Lung (tissue), 11 donors: ENCODE measurements at regions not wholly inside any gene's neighbourhood (a gene's known extent, or its start where the extent isn't known, plus 50 kb on each side); places are given as distances from the start of the nearest gene placed in this dataset.
A peak's percentile ranks its signal among the peaks of the same experiment; 100 is the strongest.

ENCODE experiments used
- ATAC-seq: fragments of 200-7000 bp; cut with Tn5 transposase; one replicate; pipeline ENCODE4 v1.9.1; 2020; ENCODE audit warnings: moderate number of reproducible peaks; ENCODE audit not compliant: insufficient read depth, low FRiP score
- DNase-seq, 3 donors: peaks; one replicate each; pipeline ENCODE4 v3.0.0-alpha.2; 2013 to 2017
- H3K27ac ChIP-seq, 2 donors: one replicate each; pipeline ENCODE4 v1.5.1; 2013; ENCODE audit warnings: mild to moderate bottlenecking in 2 of 2, moderate library complexity in 2 of 2, control low read depth in 1 of 2, inconsistent platforms in 1 of 2, low read depth in 1 of 2, low read length in 1 of 2
- H3K27me3 ChIP-seq, 3 donors: one replicate each; pipeline ENCODE4 v1.5.1; 2013; ENCODE audit warnings: low read length in 2 of 3; ENCODE audit not compliant: control insufficient read depth in 3 of 3, insufficient read depth in 3 of 3
- H3K36me3 ChIP-seq, 4 donors: one replicate each; pipeline ENCODE4 v1.5.1; 2013; ENCODE audit warnings: low read length in 4 of 4, mild to moderate bottlenecking in 1 of 4, moderate library complexity in 1 of 4; ENCODE audit not compliant: control insufficient read depth in 4 of 4, insufficient read depth in 4 of 4
- H3K4me1 ChIP-seq, 5 donors: one replicate each; pipeline ENCODE4 v1.5.1; 2013; ENCODE audit warnings: low read length in 5 of 5, mild to moderate bottlenecking in 2 of 5, moderate library complexity in 1 of 5; ENCODE audit not compliant: control insufficient read depth in 5 of 5, insufficient read depth in 5 of 5
- H3K4me3 ChIP-seq: one replicate; pipeline ENCODE4 v1.5.1; 2013; ENCODE audit warnings: mild to moderate bottlenecking, control low read depth, moderate library complexity
- H3K9ac ChIP-seq, 2 donors: one replicate each; pipeline ENCODE4 v1.5.1; 2013; ENCODE audit warnings: low read length in 2 of 2, control low read depth in 1 of 2; ENCODE audit not compliant: insufficient read depth in 1 of 2
- H3K9me3 ChIP-seq, 4 donors: one replicate each; pipeline ENCODE4 v1.5.1; 2013; ENCODE audit warnings: low read length in 3 of 4, mild to moderate bottlenecking in 1 of 4, moderate library complexity in 1 of 4; ENCODE audit not compliant: control insufficient read depth in 4 of 4, insufficient read depth in 3 of 4
- CTCF ChIP-seq: IDR thresholded peaks from 2 replicates; pipeline ENCODE4 v1.5.1; 2012; ENCODE audit warnings: mild to moderate bottlenecking; ENCODE audit errors: control extremely low read depth, extremely low read depth
- WGBS, 2 donors: extraction: QIAGEN DNeasy Blood & Tissue Kit; methylation state at CpG; one replicate each; pipeline ENCODE4 v1.1.7; 2013; 5-methylcytosine and 5-hydroxymethylcytosine counted together
- donor health status: control.
- donor health status: control.
- donor health status: Bipolar disorder and iron deficiency.
- donor health status: healthy.
- donor health status: DM: yes; HTN: yes; CAD: no.

GRCh38 chr3:34140616-34141015, 342.2 kb downstream of the PDCD6IP start:
- no peak for ATAC-seq
- Histone ChIP-seq H3K27me3 (no peaks in the 10 kb centered on the region), H3K36me3 (no peaks in the 10 kb centered on the region), H3K4me3 (no peak overlapping the region), H3K27ac (no peak overlapping the region), H3K9me3 (peaks cover 0 to 2% (median 0%) of the 10 kb centered on the region in 4 donors), H3K4me1 (no peaks in the 10 kb centered on the region), H3K9ac (no peak overlapping the region)
- peak in 1 of 3 donors; percentile 53 for DNase-seq
- 44 to 60% methylated on average over 1 of the region's 1 CpG for WGBS, 2 donors
- no peak for TF ChIP-seq CTCF

GRCh38 chr3:34141841-34142337, 343.5 kb downstream of the PDCD6IP start:
- Histone ChIP-seq H3K9ac (no peak overlapping the region), H3K36me3 (no peaks in the 10 kb centered on the region), H3K4me3 (no peak overlapping the region), H3K27ac (no peak overlapping the region), H3K27me3 (no peaks in the 10 kb centered on the region), H3K4me1 (no peaks in the 10 kb centered on the region), H3K9me3 (peaks cover 0 to 2% (median 0%) of the 10 kb centered on the region in 4 donors)
- 44 to 60% methylated on average over 3 of the region's 3 CpGs for WGBS, 2 donors
- TF ChIP-seq CTCF: no peak
- ATAC-seq (no peak), DNase-seq (no peak)

GRCh38 chr3:34145796-34146195, 347.4 kb downstream of the PDCD6IP start:
- no peak overlapping the region for H3K9ac ChIP-seq
- H3K36me3 ChIP-seq: no peaks in the 10 kb centered on the region
- H3K27ac ChIP-seq: no peak overlapping the region
- no peaks in the 10 kb centered on the region for H3K4me1 ChIP-seq
- H3K27me3 ChIP-seq: no peaks in the 10 kb centered on the region
- no peak for TF ChIP-seq CTCF
- H3K4me3 ChIP-seq: no peak overlapping the region
- ATAC-seq (no peak), DNase-seq (no peak)
- no peaks in the 10 kb centered on the region for H3K9me3 ChIP-seq
- 32 to 47% methylated on average over 3 of the region's 3 CpGs for WGBS, 2 donors

- Histone ChIP-seq H3K36me3 (no peaks in the 10 kb centered on the region), H3K27ac (no peak overlapping the region), H3K9me3 (no peaks in the 10 kb centered on the region), H3K4me3 (no peak overlapping the region), H3K27me3 (no peaks in the 10 kb centered on the region), H3K9ac (no peak overlapping the region), H3K4me1 (no peaks in the 10 kb centered on the region)
- no peak for TF ChIP-seq CTCF
- no peak for DNase-seq
- no peak for ATAC-seq
Measured at GRCh38 chr3:34146596-34146995, 348.2 kb downstream of the PDCD6IP start.
